Stomach (tissue), 4 donors: ENCODE measurements at regions not wholly inside any gene's neighbourhood (a gene's known extent, or its start where the extent isn't known, plus 50 kb on each side); places are given as distances from the start of the nearest gene placed in this dataset.

ENCODE experiments used
- CTCF ChIP-seq, 7 experiments: fragments of 450-650 bp in 4 of 7; fragments of 200-600 bp in 3 of 7; sonication (generic) in 3 of 7; IDR thresholded peaks; one replicate each; pipeline ENCODE4 v1.5.1; 2016 to 2019; ENCODE audit warnings: antibody characterized with exemption in 7 of 7, control low read depth in 2 of 7, mild to moderate bottlenecking in 1 of 7
- POLR2A ChIP-seq, 4 donors: fragments of 450-650 bp; IDR thresholded peaks; one replicate each; pipeline ENCODE4 v1.6.1; 2016; ENCODE audit warnings: antibody characterized with exemption in 4 of 4, control low read depth in 2 of 4, mild to moderate bottlenecking in 1 of 4, moderate library complexity in 1 of 4

GRCh38 chr4:123479944-123480343 is 83.3 kb downstream of the SPRY1 start:
- TF ChIP-seq POLR2A (IDR thresholded peaks at IDR 0.05) (no peak), CTCF (IDR thresholded peaks at IDR 0.05) (no peak)
